Testis (tissue), 2 donors: ENCODE measurements at regions not wholly inside any gene's neighbourhood (a gene's known extent, or its start where the extent isn't known, plus 50 kb on each side); places are given as distances from the start of the nearest gene placed in this dataset.

ENCODE experiments used
- CTCF ChIP-seq, 3 experiments: fragments of 450-650 bp in 2 of 3; fragments of 200-600 bp in 1 of 3; sonication (generic) in 1 of 3; IDR thresholded peaks; one replicate each; pipeline ENCODE4 v1.5.1; 2016 to 2019; ENCODE audit warnings: antibody characterized with exemption in 3 of 3, mild to moderate bottlenecking in 2 of 3, moderate library complexity in 1 of 3
- POLR2A ChIP-seq: fragments of 450-650 bp; IDR thresholded peaks from one replicate; pipeline ENCODE4 v1.6.1; 2017; ENCODE audit warnings: antibody characterized with exemption, mild to moderate bottlenecking, moderate library complexity

GRCh38 chr2:71952572-71953188 is 195.0 kb downstream of the CYP26B1 start:
- TF ChIP-seq CTCF (IDR thresholded peaks at IDR 0.05), result no peak
- no peak for TF ChIP-seq POLR2A
